OCI-LY3 (cell line): ENCODE measurements at regions not wholly inside any gene's neighbourhood (a gene's known extent, or its start where the extent isn't known, plus 50 kb on each side); places are given as distances from the start of the nearest gene placed in this dataset.

Source experiments
- EZH2phosphoT487 ChIP-seq: fragments of 200-600 bp; shearing (Covaris generic); IDR thresholded peaks from 2 replicates; pipeline ENCODE4 v1.6.1; 2018; ENCODE audit warnings: antibody characterized with exemption, mixed run types, low read depth
- TF ChIP-seq, protein P1 (sequence below): fragments of 200-600, 300-600 bp; sonication (generic); IDR thresholded peaks from 2 replicates; pipeline ENCODE4 v1.5.1; 2014; ENCODE audit warnings: antibody characterized with exemption, low read length, low read depth

DNA sequence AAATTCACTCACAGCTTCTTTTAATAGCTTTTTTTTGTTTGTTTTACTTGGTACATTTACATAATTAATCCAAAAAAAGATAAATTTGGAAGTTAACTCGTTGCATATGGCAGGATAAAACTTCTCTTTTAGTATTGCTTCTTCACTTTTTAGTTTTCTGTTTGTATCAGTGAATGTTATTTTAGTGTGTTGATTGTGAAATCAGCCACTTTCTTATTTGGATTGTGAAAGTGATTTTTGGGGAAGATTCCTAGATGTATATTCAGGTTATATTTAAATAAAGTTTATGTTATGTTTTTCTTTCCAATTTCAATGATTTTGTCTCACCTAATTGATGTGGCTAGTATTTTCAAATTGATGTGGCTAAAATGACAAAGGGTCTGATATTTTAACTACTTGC lies 693.9 kb upstream of the MGAT4C start:
- TF ChIP-seq, protein P1, sequence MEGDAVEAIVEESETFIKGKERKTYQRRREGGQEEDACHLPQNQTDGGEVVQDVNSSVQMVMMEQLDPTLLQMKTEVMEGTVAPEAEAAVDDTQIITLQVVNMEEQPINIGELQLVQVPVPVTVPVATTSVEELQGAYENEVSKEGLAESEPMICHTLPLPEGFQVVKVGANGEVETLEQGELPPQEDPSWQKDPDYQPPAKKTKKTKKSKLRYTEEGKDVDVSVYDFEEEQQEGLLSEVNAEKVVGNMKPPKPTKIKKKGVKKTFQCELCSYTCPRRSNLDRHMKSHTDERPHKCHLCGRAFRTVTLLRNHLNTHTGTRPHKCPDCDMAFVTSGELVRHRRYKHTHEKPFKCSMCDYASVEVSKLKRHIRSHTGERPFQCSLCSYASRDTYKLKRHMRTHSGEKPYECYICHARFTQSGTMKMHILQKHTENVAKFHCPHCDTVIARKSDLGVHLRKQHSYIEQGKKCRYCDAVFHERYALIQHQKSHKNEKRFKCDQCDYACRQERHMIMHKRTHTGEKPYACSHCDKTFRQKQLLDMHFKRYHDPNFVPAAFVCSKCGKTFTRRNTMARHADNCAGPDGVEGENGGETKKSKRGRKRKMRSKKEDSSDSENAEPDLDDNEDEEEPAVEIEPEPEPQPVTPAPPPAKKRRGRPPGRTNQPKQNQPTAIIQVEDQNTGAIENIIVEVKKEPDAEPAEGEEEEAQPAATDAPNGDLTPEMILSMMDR: no peak
- no peak for TF ChIP-seq EZH2phosphoT487
